Hematopoietic multipotent progenitor cell treated with erythropoietin and hydrocortisone succinate and interleukin-3 and kit ligand, for 6 days (in vitro differentiated cells): ENCODE measurements at regions not wholly inside any gene's neighbourhood (a gene's known extent, or its start where the extent isn't known, plus 50 kb on each side); places are given as distances from the start of the nearest gene placed in this dataset.

Experiments used
- DNase-seq: peaks from one replicate; pipeline ENCODE4 v3.0.0-alpha.2; 2015

GRCh38 chr3:43783987-43784639 is 93.4 kb downstream of the ABHD5 start:
- no peak for DNase-seq

- DNase-seq = no peak
Observed at GRCh38 chr3:43784640-43785011, 93.9 kb downstream of the ABHD5 start.

GRCh38 chr3:43785551-43785950 is 94.8 kb downstream of the ABHD5 start:
- no peak for DNase-seq

- DNase-seq = no peak
Observed at GRCh38 chr3:43786102-43786501, 95.4 kb downstream of the ABHD5 start.

DNA sequence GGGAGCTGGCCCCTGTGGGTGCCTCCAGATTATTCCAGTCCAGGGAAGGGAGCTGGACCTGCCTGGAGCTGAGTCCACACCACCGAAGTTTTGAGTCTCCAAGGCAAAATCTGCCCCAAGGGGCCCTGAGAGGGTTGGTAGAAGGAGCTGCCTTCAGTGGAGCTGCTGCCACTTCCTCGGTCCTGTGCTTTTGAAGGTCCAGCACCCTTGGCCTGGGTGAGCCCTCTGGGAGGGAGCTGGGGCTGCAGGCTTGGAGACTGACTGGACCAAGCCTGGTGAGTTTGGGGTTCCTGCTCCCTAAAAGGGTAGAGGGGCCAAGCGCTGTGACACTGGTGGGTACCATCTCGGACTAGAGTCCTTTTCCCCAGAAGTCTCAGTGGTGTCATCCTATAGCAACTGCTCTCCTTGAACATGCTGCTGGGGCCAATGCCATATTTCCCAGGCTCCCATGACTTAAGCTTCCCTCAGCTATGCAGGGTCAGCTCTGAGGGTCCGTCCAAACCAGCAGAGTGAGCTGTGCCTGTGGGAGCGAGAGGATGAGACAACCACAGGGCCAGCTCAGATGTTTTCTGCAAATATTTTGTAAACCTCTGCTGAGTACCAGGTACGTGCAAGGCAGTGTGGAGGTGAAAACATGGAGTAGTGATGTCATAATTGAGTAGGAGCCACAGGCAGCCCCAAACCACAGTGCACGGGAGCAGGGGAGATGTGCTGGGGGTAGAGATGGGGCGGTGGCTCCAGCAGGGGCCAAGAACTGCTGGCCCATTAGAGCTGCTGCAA is 96.0 kb downstream of the ABHD5 start:
- no peak for DNase-seq

- DNase-seq = no peak
Observed at GRCh38 chr3:43787330-43787729, 96.6 kb downstream of the ABHD5 start.

- no peak for DNase-seq
Observed at GRCh38 chr3:43789028-43789427, 98.3 kb downstream of the ABHD5 start.

- no peak for DNase-seq
Observed at GRCh38 chr3:43790060-43790459, 99.3 kb downstream of the ABHD5 start.

- no peak for DNase-seq
Observed at GRCh38 chr3:43790476-43790875, 99.7 kb downstream of the ABHD5 start.

- DNase-seq = no peak
Observed at GRCh38 chr3:43791246-43791645, 100.5 kb downstream of the ABHD5 start.

GRCh38 chr3:43792904-43793303 is 102.2 kb downstream of the ABHD5 start:
- DNase-seq = no peak

GRCh38 chr3:43793648-43794372 is 103.1 kb downstream of the ABHD5 start:
- no peak for DNase-seq

- DNase-seq = no peak
Observed at GRCh38 chr3:43794776-43795175, 104.0 kb downstream of the ABHD5 start.

- no peak for DNase-seq
Observed at GRCh38 chr3:43795491-43795890, 104.8 kb downstream of the ABHD5 start.

DNA sequence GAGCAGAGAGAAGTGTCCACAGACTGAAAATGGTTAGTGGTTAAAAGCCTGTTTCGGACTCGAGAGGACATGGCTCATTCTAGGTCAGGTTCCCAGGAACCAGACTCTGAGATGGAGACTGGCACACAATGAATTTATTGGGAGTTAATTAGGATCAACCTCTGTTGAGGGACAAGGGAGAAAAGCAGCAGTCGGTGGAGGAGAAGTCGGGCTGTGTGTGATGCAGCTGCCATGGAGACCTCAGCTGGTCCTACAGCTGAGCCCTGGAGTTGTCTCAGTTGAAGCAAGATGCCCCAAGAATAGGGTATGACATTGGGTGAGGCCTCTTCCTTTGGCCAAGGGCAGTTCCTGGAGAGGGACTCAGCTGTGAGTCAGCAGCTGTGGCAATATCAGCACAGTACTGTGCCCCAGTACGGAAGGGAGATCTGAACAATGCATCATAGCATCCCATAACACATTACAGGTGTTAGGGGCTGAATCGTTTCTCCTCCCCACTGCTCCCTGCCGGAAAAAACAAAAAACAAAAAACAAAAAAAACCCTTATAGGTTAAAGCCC is 105.4 kb downstream of the ABHD5 start:
- DNase-seq = no peak

DNA sequence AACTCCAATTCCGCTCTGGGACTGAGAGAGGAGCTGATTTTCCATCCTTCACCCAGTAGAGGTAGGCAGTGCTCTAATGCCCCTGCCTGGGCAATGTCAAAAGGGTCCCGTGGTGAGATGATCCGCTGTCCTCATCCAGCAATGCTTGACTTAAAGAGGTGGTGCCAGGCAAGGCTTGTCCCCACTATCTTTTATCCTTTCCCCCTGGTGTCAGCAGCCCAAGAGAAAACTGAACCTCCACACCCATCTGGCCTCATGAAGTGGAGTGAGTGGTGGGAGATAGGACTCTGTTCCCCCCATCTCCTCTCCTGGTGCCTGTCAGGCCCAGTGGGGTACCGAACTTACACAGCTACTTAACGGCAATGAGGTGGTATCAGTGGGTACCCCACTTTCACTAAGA is 107.1 kb downstream of the ABHD5 start:
- DNase-seq = no peak

DNA sequence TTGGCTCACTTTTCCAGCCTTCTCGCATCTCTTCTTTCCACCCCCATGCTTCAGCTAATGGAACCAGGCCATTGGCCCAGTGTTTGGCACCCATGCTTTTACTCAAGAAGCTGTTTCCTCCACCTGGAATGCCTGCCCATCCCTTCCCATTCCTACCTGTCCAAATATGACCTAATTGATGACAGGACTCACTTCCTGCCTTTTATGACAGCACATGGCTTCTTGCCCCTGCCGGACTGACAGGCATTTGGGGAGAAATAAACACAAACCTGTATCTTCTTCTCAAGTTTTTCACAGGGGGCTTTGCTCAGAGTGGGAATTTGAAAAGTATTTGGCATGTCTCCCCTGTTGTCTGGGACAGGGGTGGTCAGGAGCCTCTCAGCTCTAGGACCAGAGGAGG is 120.1 kb downstream of the ABHD5 start:
- no peak for DNase-seq

DNA sequence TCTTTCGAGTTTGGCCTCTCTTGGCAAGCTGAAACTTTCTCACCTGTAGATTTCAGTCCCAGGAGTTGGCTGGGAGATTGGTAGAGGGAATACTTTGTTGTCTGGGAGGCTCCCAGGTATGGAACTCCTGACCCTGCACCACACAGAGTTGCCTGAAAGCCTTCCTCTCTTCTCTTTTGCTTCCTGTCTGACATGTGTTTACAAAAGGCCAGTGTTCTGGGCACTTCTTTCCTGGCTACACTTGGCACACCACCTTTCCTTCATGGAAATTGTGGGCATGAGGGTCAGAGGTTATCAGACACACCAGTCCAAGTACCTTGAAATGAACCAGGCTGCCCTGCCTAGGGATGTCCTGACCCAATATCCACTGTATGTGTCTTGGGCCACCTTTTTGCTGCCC is 123.7 kb downstream of the ABHD5 start:
- DNase-seq = no peak

- DNase-seq = no peak
Observed at GRCh38 chr3:43816372-43816771, 125.6 kb downstream of the ABHD5 start.

GRCh38 chr3:43817064-43817463 is 126.3 kb downstream of the ABHD5 start:
- no peak for DNase-seq

DNA sequence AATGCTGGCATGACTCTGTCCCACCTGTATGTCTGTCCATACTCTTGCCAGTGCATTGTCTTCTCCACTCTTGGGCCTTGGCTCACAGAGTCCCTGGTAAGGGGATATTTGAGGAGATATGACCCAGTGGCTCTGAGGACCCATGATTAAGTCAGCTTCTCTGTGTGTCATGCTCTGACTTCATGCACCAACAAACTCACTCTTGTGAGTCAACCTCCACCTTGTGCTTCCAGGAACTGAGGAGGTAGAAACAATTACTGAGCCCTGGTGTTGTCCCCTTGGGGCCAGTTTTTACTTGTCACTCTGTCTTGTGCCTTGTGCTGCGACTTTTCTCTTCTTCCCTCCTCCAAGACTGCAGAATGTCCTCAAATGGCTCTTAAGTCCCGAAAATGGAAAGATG is 127.1 kb downstream of the ABHD5 start:
- DNase-seq = no peak

DNA sequence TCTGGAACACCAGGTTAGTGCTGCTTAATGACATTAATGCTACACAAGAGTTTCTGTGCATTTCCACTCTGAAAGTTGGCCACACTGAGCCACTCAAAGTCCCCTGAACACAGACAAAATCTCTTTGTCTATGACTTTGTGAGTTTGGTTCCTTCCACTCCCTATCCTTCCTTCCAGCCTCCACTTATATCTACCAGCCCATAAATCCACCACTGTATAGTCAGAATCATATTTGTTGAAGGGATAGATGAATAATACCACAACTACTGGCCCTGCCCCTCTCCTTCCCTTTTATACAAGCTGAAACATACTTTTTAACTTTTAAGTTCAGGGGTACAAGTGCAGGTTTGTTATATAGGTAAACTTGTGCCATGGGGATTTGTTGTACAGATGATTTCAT is 127.5 kb downstream of the ABHD5 start:
- no peak for DNase-seq

GRCh38 chr3:43838009-43838758 is 147.4 kb downstream of the ABHD5 start:
- DNase-seq = no peak
